B cell (primary cell): ENCODE measurements at regions not wholly inside any gene's neighbourhood (a gene's known extent, or its start where the extent isn't known, plus 50 kb on each side); places are given as distances from the start of the nearest gene placed in this dataset.

Experiments used
- ATAC-seq: fragments of 200-7000 bp; cut with Tn5 transposase; one replicate; pipeline ENCODE4 v1.10.0; 2021; ENCODE audit warnings: low read depth, mild to moderate bottlenecking, moderate number of reproducible peaks, moderate library complexity
- CTCF ChIA-PET: fragments of 350-600 bp; sonication (Branson Sonifier 250); formaldehyde crosslinking; loops from one replicate; lab custom pipeline; 2021; ENCODE audit warnings: antibody characterized with exemption, inconsistent platforms; lab: Charles Lee
- POLR2A ChIA-PET: fragments of 350-600 bp; sonication (Branson Sonifier 250); formaldehyde crosslinking; loops from one replicate; lab custom pipeline; 2021; ENCODE audit warnings: antibody characterized with exemption; lab: Charles Lee
- DNase-seq: peaks from one replicate; pipeline ENCODE4 v3.0.0; 2013
- H2AFZ ChIP-seq: 2 replicates; pipeline ENCODE4 v1.6.1; 2012; ENCODE audit warnings: mild to moderate bottlenecking, low read depth, low read length; ENCODE audit not compliant: insufficient read depth, poor library complexity, severe bottlenecking
- H3K27ac ChIP-seq, 2 donors: 1 replicate in 1 of 2; 2 replicates in 1 of 2; pipeline ENCODE4 v1.5.1; 2012 to 2013; ENCODE audit warnings: low read length in 2 of 2, mild to moderate bottlenecking in 2 of 2, moderate library complexity in 1 of 2
- H3K27me3 ChIP-seq, 4 experiments: fragments of 200-600 bp in 1 of 4; sonication (generic) in 1 of 4; replicated peaks in 1 of 4; 1 replicate in 2 of 4; 2 replicates in 2 of 4; pipeline versions ENCODE4 v1.6.1 to v1.7.0; 2013 to 2016; ENCODE audit warnings: low read length in 3 of 4, mild to moderate bottlenecking in 2 of 4, mixed read lengths in 1 of 4, moderate library complexity in 1 of 4; ENCODE audit not compliant: insufficient read depth in 4 of 4, control insufficient read depth in 3 of 4; ENCODE audit errors: control extremely low read depth in 1 of 4
- H3K36me3 ChIP-seq, 2 experiments: replicated peaks in 1 of 2; 1 replicate in 1 of 2; 2 replicates in 1 of 2; pipeline versions ENCODE4 v1.6.1 to v1.7.1; 2013; ENCODE audit warnings: low read length in 1 of 2; ENCODE audit not compliant: insufficient read depth in 2 of 2, control insufficient read depth in 1 of 2; ENCODE audit errors: control extremely low read depth in 1 of 2, extremely low read depth in 1 of 2
- H3K4me1 ChIP-seq, 2 donors: fragments of 200-600 bp in 1 of 2; sonication (generic) in 1 of 2; 1 replicate in 1 of 2; 2 replicates in 1 of 2; pipeline versions ENCODE4 v1.5.1 to v1.6.1; 2013 to 2017; ENCODE audit warnings: low read length in 2 of 2; ENCODE audit not compliant: control insufficient read depth in 2 of 2, insufficient read depth in 2 of 2
- H3K4me2 ChIP-seq: replicated peaks from 2 replicates; pipeline ENCODE3; 2012; ENCODE audit warnings: mild to moderate bottlenecking, low read depth, low read length; ENCODE audit not compliant: poor library complexity, severe bottlenecking
- H3K4me3 ChIP-seq, 5 experiments: fragments of 200-600 bp in 1 of 5; sonication (generic) in 1 of 5; 1 replicate in 3 of 5; 2 replicates in 2 of 5; pipeline versions ENCODE4 v1.5.1 to v1.7.0; 2011 to 2016; ENCODE audit warnings: low read length in 4 of 5, mild to moderate bottlenecking in 4 of 5, low read depth in 2 of 5, control low read depth in 1 of 5, moderate library complexity in 1 of 5; ENCODE audit not compliant: insufficient read depth in 1 of 5; ENCODE audit errors: control extremely low read depth in 1 of 5, extremely low read depth in 1 of 5
- H3K79me2 ChIP-seq: fragments of 200-600 bp; sonication (generic); one replicate; pipeline ENCODE4 v1.6.0; 2016; ENCODE audit warnings: low read length; ENCODE audit not compliant: control insufficient read depth, insufficient read depth
- H3K9ac ChIP-seq: fragments of 200-600 bp; sonication (generic); 2 replicates; pipeline ENCODE4 v1.6.1; 2017; ENCODE audit warnings: mild to moderate bottlenecking, low read length, moderate library complexity
- H3K9me3 ChIP-seq, 3 donors: one replicate each; pipeline versions ENCODE4 v1.6.1 to v1.7.1; 2013; ENCODE audit warnings: low read length in 2 of 3; ENCODE audit not compliant: control insufficient read depth in 2 of 3, insufficient read depth in 1 of 3; ENCODE audit errors: control extremely low read depth in 1 of 3
- H4K20me1 ChIP-seq: 2 replicates; pipeline ENCODE4 v1.6.0; 2012; ENCODE audit warnings: mild to moderate bottlenecking, low read length; ENCODE audit not compliant: insufficient read depth, control insufficient read depth, poor library complexity, severe bottlenecking
- H3K27ac Mint-ChIP-seq: one replicate; pipeline ENCODE4 v1.8.0; 2021; ENCODE audit warnings: mixed read lengths
- H3K27me3 Mint-ChIP-seq: one replicate; pipeline ENCODE4 v1.8.0; 2021; ENCODE audit warnings: mixed read lengths
- H3K4me1 Mint-ChIP-seq: one replicate; pipeline ENCODE4 v1.8.0; 2021; ENCODE audit warnings: mixed read lengths
- H3K4me3 Mint-ChIP-seq: one replicate; pipeline ENCODE4 v1.8.0; 2021; ENCODE audit warnings: mixed read lengths
- H3K9me3 Mint-ChIP-seq: one replicate; pipeline ENCODE4 v1.8.0; 2022; ENCODE audit warnings: mixed read lengths; ENCODE audit not compliant: insufficient read depth
- CTCF ChIP-seq: fragments of 200-600 bp; IDR thresholded peaks from one replicate; pipeline ENCODE4 v1.8.0; 2022; ENCODE audit warnings: antibody characterized with exemption, mild to moderate bottlenecking
- EZH2 ChIP-seq: IDR thresholded peaks from 2 replicates; pipeline ENCODE4 v1.6.1; 2012; ENCODE audit warnings: borderline replicate concordance, low read depth, mild to moderate bottlenecking, moderate library complexity, low read length; ENCODE audit not compliant: insufficient read depth, poor library complexity, severe bottlenecking
- whole genome bisulfite sequencing: methylation state at CpG from one replicate; pipeline ENCODE4 v1.1.5; 2013; ENCODE audit warnings: missing lambda C conversion rate; ENCODE audit not compliant: insufficient coverage; 5-methylcytosine and 5-hydroxymethylcytosine counted together
- intact Hi-C: fragments of 100-400 bp; cut with micrococcal nuclease; formaldehyde crosslinking; loops from one replicate; pipeline ENCODE4 v1.10.0; 2022

DNA sequence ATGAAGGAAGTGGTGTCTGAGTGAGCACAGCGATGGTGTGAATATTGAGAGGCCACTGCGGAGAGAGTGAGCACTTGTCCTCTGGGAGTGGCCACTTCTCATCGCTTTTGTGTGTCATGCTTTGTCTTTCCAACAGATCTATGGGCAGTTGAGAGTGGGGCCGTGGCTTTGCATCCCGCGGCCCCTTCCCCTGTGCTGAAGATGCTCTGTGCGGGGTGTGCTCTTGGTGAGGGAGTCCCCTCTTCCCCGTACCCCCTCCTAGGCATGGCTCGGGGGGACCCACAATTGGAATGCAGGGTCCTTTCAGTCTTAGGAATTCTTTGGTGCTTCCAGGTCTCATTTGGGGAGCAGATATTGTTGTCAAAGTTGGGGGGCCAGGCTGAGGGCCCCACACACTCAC lies 197.3 kb upstream of the WSCD1 start:
- CTCF ChIA-PET: no interaction called here
- DNase-seq: no peak
- Mint-ChIP-seq H3K27me3 (peaks cover 17% of the 10 kb centered on the region), H3K27ac (no peak overlapping the region), H3K9me3 (no peaks in the 10 kb centered on the region), H3K4me1 (no peaks in the 10 kb centered on the region), H3K4me3 (no peak overlapping the region)
- Histone ChIP-seq H3K36me3 (no peaks in the 10 kb centered on the region), H3K4me2 (no peak overlapping the region), H3K4me1 (no peaks in the 10 kb centered on the region), H3K4me3 (no peak overlapping the region), H3K79me2 (no peaks in the 10 kb centered on the region), H3K9ac (no peak overlapping the region), H3K27ac (no peak overlapping the region), H3K27me3 (no peaks in the 10 kb centered on the region), H2AFZ (no peak overlapping the region), H4K20me1 (no peaks in the 10 kb centered on the region), H3K9me3 (no peaks in the 10 kb centered on the region)
- ATAC-seq: no peak
- POLR2A ChIA-PET: no interaction called here
- 90% methylated on average over 4 of the region's 9 CpGs for WGBS
- TF ChIP-seq EZH2 (no peak), CTCF (no peak)
- intact Hi-C loops: no loop called here

DNA sequence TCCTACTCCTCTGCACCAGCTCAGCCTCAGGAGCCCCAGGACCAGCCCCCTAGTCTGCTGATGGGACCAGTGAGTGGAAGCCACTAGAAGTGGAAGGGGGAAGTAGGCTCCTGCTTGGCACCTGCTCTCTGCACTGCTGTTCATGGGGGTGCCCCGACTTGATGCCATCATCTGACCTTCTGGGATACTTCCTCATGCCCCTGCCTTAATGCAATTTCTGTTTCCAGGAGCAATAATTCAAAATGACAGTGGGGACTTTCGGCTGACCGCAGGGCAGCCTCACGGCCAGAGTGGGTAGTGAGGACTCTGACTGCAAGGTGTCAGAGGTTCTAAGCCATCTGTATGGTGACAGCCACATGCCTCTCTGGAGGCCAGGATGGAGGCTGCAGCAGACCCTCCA lies 196.4 kb upstream of the WSCD1 start:
- H3K9me3 ChIP-seq: no peaks in the 10 kb centered on the region

More for the DNA sequence above, 196.4 kb upstream of the WSCD1 start:
- WGBS: 63% methylated on average over 1 of the region's 4 CpGs
- Histone ChIP-seq H3K9ac (no peak overlapping the region), H2AFZ (no peak overlapping the region), H4K20me1 (no peaks in the 10 kb centered on the region), H3K27ac (no peak overlapping the region), H3K36me3 (no peaks in the 10 kb centered on the region), H3K4me3 (no peak overlapping the region), H3K79me2 (no peaks in the 10 kb centered on the region), H3K4me2 (no peak overlapping the region), H3K4me1 (no peaks in the 10 kb centered on the region), H3K27me3 (no peaks in the 10 kb centered on the region)
- Mint-ChIP-seq H3K27me3 (peaks cover 21% of the 10 kb centered on the region), H3K4me3 (no peak overlapping the region), H3K9me3 (no peaks in the 10 kb centered on the region), H3K4me1 (no peaks in the 10 kb centered on the region), H3K27ac (no peak overlapping the region)
- ChIA-PET CTCF (no interaction called here), POLR2A (no interaction called here)
- intact Hi-C loops: no loop called here
- TF ChIP-seq CTCF: no peak
- TF ChIP-seq EZH2: no peak
- DNase-seq: no peak
- no peak for ATAC-seq
